ENCODE measurements at regions not wholly inside any gene's neighbourhood (a gene's known extent, or its start where the extent isn't known, plus 50 kb on each side); places are given as distances from the start of the nearest gene placed in this dataset.

GRCh38 chr12:16136219-16136988 is 141.1 kb downstream of the SLC15A5 start:
- DNase-seq (ENCODE audit: low spot score) = no peak

- DNase-seq (ENCODE audit: low spot score) = no peak
Measured at GRCh38 chr12:16135323-16135722, 142.2 kb downstream of the SLC15A5 start.

GRCh38 chr12:16130343-16130742 is 147.1 kb downstream of the SLC15A5 start:
- DNase-seq (ENCODE audit: low spot score) = no peak

GRCh38 chr12:16121953-16122352 is 155.5 kb downstream of the SLC15A5 start:
- no peak for DNase-seq (ENCODE audit: low spot score)

- DNase-seq (ENCODE audit: low spot score) = no peak
Measured at GRCh38 chr12:16119618-16120415, 157.7 kb downstream of the SLC15A5 start.

GRCh38 chr12:16118586-16118985 is 158.9 kb downstream of the SLC15A5 start:
- DNase-seq (ENCODE audit: low spot score) = no peak

GRCh38 chr12:16112612-16113560 is 164.6 kb downstream of the SLC15A5 start:
- peak; percentile 12 for DNase-seq (ENCODE audit: low spot score)

- DNase-seq (ENCODE audit: low spot score) = no peak
Measured at GRCh38 chr12:16112130-16112529, 165.4 kb downstream of the SLC15A5 start.

- DNase-seq (ENCODE audit: low spot score) = no peak
Measured at GRCh38 chr12:16110596-16110995, 166.9 kb downstream of the SLC15A5 start.

- DNase-seq (ENCODE audit: low spot score) = no peak
Measured at GRCh38 chr12:16103851-16104250, 173.6 kb downstream of the SLC15A5 start.

GRCh38 chr12:16100206-16100605 is 177.3 kb downstream of the SLC15A5 start:
- DNase-seq (ENCODE audit: low spot score) = no peak

- DNase-seq (ENCODE audit: low spot score) = no peak
Measured at GRCh38 chr12:16096273-16096849, 181.1 kb downstream of the SLC15A5 start.

- DNase-seq (ENCODE audit: low spot score) = no peak
Measured at GRCh38 chr12:16095531-16096110, 181.9 kb downstream of the SLC15A5 start.

- DNase-seq (ENCODE audit: low spot score) = no peak
Measured at GRCh38 chr12:16094437-16094836, 183.0 kb downstream of the SLC15A5 start.

- DNase-seq (ENCODE audit: low spot score) = no peak
Measured at GRCh38 chr12:16093825-16094224, 182.7 kb downstream of the DERA start.

- DNase-seq (ENCODE audit: low spot score) = no peak
Measured at GRCh38 chr12:16090974-16091373, 179.8 kb downstream of the DERA start.

GRCh38 chr12:16088421-16088820 is 177.3 kb downstream of the DERA start:
- no peak for DNase-seq (ENCODE audit: low spot score)

All from COLO829 (cell line).